ENCODE measurements at regions not wholly inside any gene's neighbourhood (a gene's known extent, or its start where the extent isn't known, plus 50 kb on each side); places are given as distances from the start of the nearest gene placed in this dataset.

- TF ChIP-seq POLR2A (IDR thresholded peaks at IDR 0.05; ENCODE audit: low read depth): no peak
- TF ChIP-seq POLR2AphosphoS5 (IDR thresholded peaks at IDR 0.05): no peak
- TF ChIP-seq EP300 (IDR thresholded peaks at IDR 0.05): no peak
- no peak for TF ChIP-seq CTCF (IDR thresholded peaks at IDR 0.05)
Measured at GRCh38 chr14:71690478-71690877, 241.8 kb upstream of the RGS6 start.

All from esophagus muscularis mucosa (tissue), 4 donors.